HEK293 (cell line): ENCODE measurements at regions not wholly inside any gene's neighbourhood (a gene's known extent, or its start where the extent isn't known, plus 50 kb on each side); places are given as distances from the start of the nearest gene placed in this dataset.

Experiments used
- AEBP2 ChIP-seq: fragments of 450-650 bp; formaldehyde crosslinking; IDR thresholded peaks from 2 replicates; pipeline ENCODE4 v1.5.1; 2016; ENCODE audit warnings: missing biosample characterization, missing genetic modification characterization, borderline replicate concordance
- KLF8 ChIP-seq: fragments of 450-650 bp; formaldehyde crosslinking; IDR thresholded peaks from 2 replicates; pipeline ENCODE4 v1.5.1; 2016; ENCODE audit warnings: missing biosample characterization, missing genetic modification characterization
- PRDM6 ChIP-seq: fragments of 450-650 bp; formaldehyde crosslinking; IDR thresholded peaks from 2 replicates; pipeline ENCODE4 v1.5.1; 2017; ENCODE audit warnings: missing biosample characterization, missing genetic modification characterization
- SETDB1 ChIP-seq: IDR thresholded peaks from one replicate; pipeline ENCODE4 v1.6.1; 2017; ENCODE audit warnings: mild to moderate bottlenecking, low read length, moderate library complexity, mixed read lengths; ENCODE audit not compliant: insufficient read length
- SP7 ChIP-seq: fragments of 450-650 bp; formaldehyde crosslinking; IDR thresholded peaks from 2 replicates; pipeline ENCODE4 v1.5.1; 2016; ENCODE audit warnings: missing biosample characterization, missing genetic modification characterization
- TCF7L2 ChIP-seq: IDR thresholded peaks from 2 replicates; pipeline ENCODE4 v1.6.1; 2011; ENCODE audit warnings: low read depth, mild to moderate bottlenecking, inconsistent platforms, low read length, moderate library complexity, borderline replicate concordance
- ZBTB6 ChIP-seq: fragments of 450-650 bp; formaldehyde crosslinking; IDR thresholded peaks from 2 replicates; pipeline ENCODE4 v1.5.1; 2017; ENCODE audit warnings: missing biosample characterization, missing genetic modification characterization
- ZFP3 ChIP-seq: fragments of 450-650 bp; formaldehyde crosslinking; IDR thresholded peaks from 2 replicates; pipeline ENCODE4 v1.5.1; 2016; ENCODE audit warnings: low read depth, missing biosample characterization, missing genetic modification characterization
- ZFP37 ChIP-seq: fragments of 450-650 bp; formaldehyde crosslinking; IDR thresholded peaks from 2 replicates; pipeline ENCODE4 v1.5.1; 2016; ENCODE audit warnings: missing biosample characterization, missing genetic modification characterization
- ZNF112 ChIP-seq: fragments of 450-650 bp; formaldehyde crosslinking; IDR thresholded peaks from 2 replicates; pipeline ENCODE4 v1.5.0; 2017; ENCODE audit warnings: missing biosample characterization, missing genetic modification characterization
- ZNF121 ChIP-seq: fragments of 450-650 bp; formaldehyde crosslinking; IDR thresholded peaks from 2 replicates; pipeline ENCODE4 v1.5.1; 2016; ENCODE audit warnings: missing biosample characterization, missing genetic modification characterization
- ZNF133 ChIP-seq: fragments of 450-650 bp; formaldehyde crosslinking; IDR thresholded peaks from 2 replicates; pipeline ENCODE4 v1.5.1; 2016; ENCODE audit warnings: missing biosample characterization, missing genetic modification characterization
- ZNF148 ChIP-seq: fragments of 450-650 bp; formaldehyde crosslinking; IDR thresholded peaks from 2 replicates; pipeline ENCODE4 v1.5.0; 2017; ENCODE audit warnings: missing biosample characterization, missing genetic modification characterization, borderline replicate concordance
- ZNF16 ChIP-seq: fragments of 450-650 bp; formaldehyde crosslinking; IDR thresholded peaks from 2 replicates; pipeline ENCODE4 v1.5.1; 2016; ENCODE audit warnings: low read depth, missing biosample characterization, missing genetic modification characterization
- ZNF169 ChIP-seq: fragments of 450-650 bp; formaldehyde crosslinking; IDR thresholded peaks from 2 replicates; pipeline ENCODE4 v1.5.1; 2016; ENCODE audit warnings: missing biosample characterization, missing genetic modification characterization
- ZNF221 ChIP-seq: fragments of 450-650 bp; formaldehyde crosslinking; IDR thresholded peaks from 2 replicates; pipeline ENCODE4 v1.5.1; 2017; ENCODE audit warnings: missing biosample characterization, missing genetic modification characterization, borderline replicate concordance
- ZNF24 ChIP-seq: fragments of 450-650 bp; formaldehyde crosslinking; IDR thresholded peaks from 2 replicates; pipeline ENCODE4 v1.5.1; 2016; ENCODE audit warnings: missing biosample characterization, missing genetic modification characterization
- ZNF266 ChIP-seq: fragments of 450-650 bp; formaldehyde crosslinking; IDR thresholded peaks from 2 replicates; pipeline ENCODE4 v1.5.1; 2016; ENCODE audit warnings: missing biosample characterization, missing genetic modification characterization, low read depth
- ZNF366 ChIP-seq: fragments of 450-650 bp; formaldehyde crosslinking; conservative IDR thresholded peaks from 2 replicates; pipeline ENCODE4 v1.5.1; 2016; ENCODE audit warnings: missing biosample characterization, missing genetic modification characterization
- ZNF473 ChIP-seq: fragments of 450-650 bp; formaldehyde crosslinking; IDR thresholded peaks from 2 replicates; pipeline ENCODE4 v1.5.1; 2017; ENCODE audit warnings: missing biosample characterization, missing genetic modification characterization
- ZNF48 ChIP-seq: fragments of 450-650 bp; formaldehyde crosslinking; IDR thresholded peaks from 2 replicates; pipeline ENCODE4 v1.5.1; 2016; ENCODE audit warnings: missing biosample characterization, missing genetic modification characterization
- ZNF501 ChIP-seq: fragments of 450-650 bp; formaldehyde crosslinking; IDR thresholded peaks from 2 replicates; pipeline ENCODE4 v1.5.1; 2016; ENCODE audit warnings: missing biosample characterization, missing genetic modification characterization
- ZNF610 ChIP-seq: fragments of 450-650 bp; formaldehyde crosslinking; IDR thresholded peaks from 2 replicates; pipeline ENCODE4 v1.5.1; 2016; ENCODE audit warnings: missing biosample characterization, missing genetic modification characterization, borderline replicate concordance
- ZNF670 ChIP-seq: fragments of 450-650 bp; formaldehyde crosslinking; IDR thresholded peaks from 2 replicates; pipeline ENCODE4 v1.5.1; 2016; ENCODE audit warnings: missing biosample characterization, missing genetic modification characterization, low read depth
- ZNF830 ChIP-seq: fragments of 450-650 bp; IDR thresholded peaks from 2 replicates; pipeline ENCODE4 v1.5.0; 2018; ENCODE audit warnings: missing biosample characterization, missing genetic modification characterization, low read depth, mild to moderate bottlenecking, moderate library complexity
- TF ChIP-seq, protein P1 (sequence below): fragments of 450-650 bp; formaldehyde crosslinking; IDR thresholded peaks from 2 replicates; pipeline ENCODE4 v1.5.1; 2016; ENCODE audit warnings: missing biosample characterization, missing genetic modification characterization
- TF ChIP-seq, protein P2 (sequence below): fragments of 450-650 bp; formaldehyde crosslinking; IDR thresholded peaks from 2 replicates; pipeline ENCODE4 v1.5.1; 2016; ENCODE audit warnings: missing biosample characterization, missing genetic modification characterization

DNA sequence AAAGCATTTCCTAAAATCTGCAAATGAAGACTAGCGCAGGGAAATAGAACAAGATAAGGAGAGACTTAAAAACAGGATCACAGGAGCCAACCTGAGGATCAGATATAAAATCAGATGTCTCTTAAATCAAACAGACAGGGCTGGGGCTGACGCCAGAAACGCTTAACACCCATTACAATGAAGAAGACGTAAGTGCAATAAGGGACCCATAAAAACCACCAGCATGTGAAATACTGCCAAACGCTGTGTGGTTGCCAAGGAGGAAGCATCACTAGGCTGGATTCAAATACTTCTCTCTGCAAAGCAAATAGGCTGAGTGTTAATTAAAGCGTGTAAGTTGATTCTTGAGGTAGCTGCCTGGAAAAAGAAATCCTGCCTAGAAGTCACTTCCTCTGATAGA is 74.4 kb upstream of the ATP10B start (continued):
- no peak for TF ChIP-seq ZNF501 (tag by site-specific recombination)
- no peak for TF ChIP-seq ZNF473 (tag by site-specific recombination)
- no peak for TF ChIP-seq ZNF133
- TF ChIP-seq ZNF221 (tag by site-specific recombination), result no peak
- TF ChIP-seq ZNF266 (tag by site-specific recombination), result no peak
- TF ChIP-seq ZNF830 (tag by site-specific recombination), result no peak
- TF ChIP-seq SP7 (tag by site-specific recombination), result no peak
- no peak for TF ChIP-seq ZNF112 (tag by site-specific recombination)
- no peak for TF ChIP-seq ZFP3 (tag by site-specific recombination)
- no peak for TF ChIP-seq AEBP2 (tag by site-specific recombination)
- TF ChIP-seq SETDB1, result no peak
- no peak for TF ChIP-seq ZNF148
- TF ChIP-seq, protein P1, sequence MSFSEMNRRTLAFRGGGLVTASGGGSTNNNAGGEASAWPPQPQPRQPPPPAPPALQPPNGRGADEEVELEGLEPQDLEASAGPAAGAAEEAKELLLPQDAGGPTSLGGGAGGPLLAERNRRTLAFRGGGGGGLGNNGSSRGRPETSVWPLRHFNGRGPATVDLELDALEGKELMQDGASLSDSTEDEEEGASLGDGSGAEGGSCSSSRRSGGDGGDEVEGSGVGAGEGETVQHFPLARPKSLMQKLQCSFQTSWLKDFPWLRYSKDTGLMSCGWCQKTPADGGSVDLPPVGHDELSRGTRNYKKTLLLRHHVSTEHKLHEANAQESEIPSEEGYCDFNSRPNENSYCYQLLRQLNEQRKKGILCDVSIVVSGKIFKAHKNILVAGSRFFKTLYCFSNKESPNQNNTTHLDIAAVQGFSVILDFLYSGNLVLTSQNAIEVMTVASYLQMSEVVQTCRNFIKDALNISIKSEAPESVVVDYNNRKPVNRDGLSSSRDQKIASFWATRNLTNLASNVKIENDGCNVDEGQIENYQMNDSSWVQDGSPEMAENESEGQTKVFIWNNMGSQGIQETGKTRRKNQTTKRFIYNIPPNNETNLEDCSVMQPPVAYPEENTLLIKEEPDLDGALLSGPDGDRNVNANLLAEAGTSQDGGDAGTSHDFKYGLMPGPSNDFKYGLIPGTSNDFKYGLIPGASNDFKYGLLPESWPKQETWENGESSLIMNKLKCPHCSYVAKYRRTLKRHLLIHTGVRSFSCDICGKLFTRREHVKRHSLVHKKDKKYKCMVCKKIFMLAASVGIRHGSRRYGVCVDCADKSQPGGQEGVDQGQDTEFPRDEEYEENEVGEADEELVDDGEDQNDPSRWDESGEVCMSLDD, result no peak
- TF ChIP-seq TCF7L2, result no peak
- TF ChIP-seq ZNF48 (tag by site-specific recombination), result no peak
- no peak for TF ChIP-seq ZNF121 (tag by site-specific recombination)
- no peak for TF ChIP-seq ZNF16 (tag by site-specific recombination)
- no peak for TF ChIP-seq ZNF670 (tag by site-specific recombination)
- peak; percentile 73 for TF ChIP-seq ZNF366 (tag by site-specific recombination)
- TF ChIP-seq ZBTB6 (tag by site-specific recombination), result no peak
- peak; percentile 78 for TF ChIP-seq PRDM6 (tag by site-specific recombination)
- TF ChIP-seq ZNF610 (tag by site-specific recombination), result no peak
- no peak for TF ChIP-seq ZNF24 (tag by site-specific recombination)
- no peak for TF ChIP-seq ZNF169 (tag by site-specific recombination)
- 0 out of 2 replicates have a peak, but pooled peaks have one; percentile 39 for TF ChIP-seq KLF8 (tag by site-specific recombination)
- TF ChIP-seq ZFP37 (tag by site-specific recombination), result no peak
- TF ChIP-seq, protein P2, sequence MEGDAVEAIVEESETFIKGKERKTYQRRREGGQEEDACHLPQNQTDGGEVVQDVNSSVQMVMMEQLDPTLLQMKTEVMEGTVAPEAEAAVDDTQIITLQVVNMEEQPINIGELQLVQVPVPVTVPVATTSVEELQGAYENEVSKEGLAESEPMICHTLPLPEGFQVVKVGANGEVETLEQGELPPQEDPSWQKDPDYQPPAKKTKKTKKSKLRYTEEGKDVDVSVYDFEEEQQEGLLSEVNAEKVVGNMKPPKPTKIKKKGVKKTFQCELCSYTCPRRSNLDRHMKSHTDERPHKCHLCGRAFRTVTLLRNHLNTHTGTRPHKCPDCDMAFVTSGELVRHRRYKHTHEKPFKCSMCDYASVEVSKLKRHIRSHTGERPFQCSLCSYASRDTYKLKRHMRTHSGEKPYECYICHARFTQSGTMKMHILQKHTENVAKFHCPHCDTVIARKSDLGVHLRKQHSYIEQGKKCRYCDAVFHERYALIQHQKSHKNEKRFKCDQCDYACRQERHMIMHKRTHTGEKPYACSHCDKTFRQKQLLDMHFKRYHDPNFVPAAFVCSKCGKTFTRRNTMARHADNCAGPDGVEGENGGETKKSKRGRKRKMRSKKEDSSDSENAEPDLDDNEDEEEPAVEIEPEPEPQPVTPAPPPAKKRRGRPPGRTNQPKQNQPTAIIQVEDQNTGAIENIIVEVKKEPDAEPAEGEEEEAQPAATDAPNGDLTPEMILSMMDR (tag by site-specific recombination), result no peak
